Right lobe of liver (tissue), 4 donors: ENCODE measurements at regions not wholly inside any gene's neighbourhood (a gene's known extent, or its start where the extent isn't known, plus 50 kb on each side); places are given as distances from the start of the nearest gene placed in this dataset.

Experiments
- CTCF ChIP-seq, 4 donors: fragments of 200-600 bp in 3 of 4; fragments of 450-650 bp in 1 of 4; IDR thresholded peaks; one replicate each; pipeline versions ENCODE4 v1.5.1 to v1.8.0; 2016 to 2022; ENCODE audit warnings: antibody characterized with exemption in 4 of 4, mild to moderate bottlenecking in 2 of 4
- POLR2A ChIP-seq: fragments of 450-650 bp; IDR thresholded peaks from one replicate; pipeline ENCODE4 v1.6.1; 2017; ENCODE audit warnings: antibody characterized with exemption, mild to moderate bottlenecking
- donor health status: DM: no; HTN: no; CAD: no.
- donor health status: DM: no; HTN: no; CAD: no.
- donor health status: DM: no; HTN: yes; CAD: no.

DNA sequence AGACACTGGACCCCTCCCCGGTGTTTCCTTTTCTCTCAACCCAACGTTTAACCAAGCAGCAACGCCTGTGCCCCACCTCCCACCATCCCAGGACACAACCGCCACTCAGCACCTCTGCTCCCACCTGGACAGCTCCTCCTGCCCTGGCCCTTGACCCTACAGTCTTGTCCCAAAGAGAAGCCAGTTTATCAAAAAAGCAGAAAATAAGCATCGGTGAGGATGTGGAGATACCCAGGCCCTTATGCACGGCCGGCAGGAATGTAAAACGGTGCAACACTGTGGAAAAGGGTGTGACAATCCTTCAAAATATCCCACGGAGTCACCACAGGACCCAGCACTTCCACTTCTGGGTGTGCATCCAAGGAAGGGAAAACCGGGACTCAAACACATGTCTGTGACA, 176.2 kb upstream of the RNF32 start:
- no peak for TF ChIP-seq CTCF (IDR thresholded peaks at IDR 0.05)
- no peak for TF ChIP-seq POLR2A
